Keratinocyte (primary cell): ENCODE measurements at regions not wholly inside any gene's neighbourhood (a gene's known extent, or its start where the extent isn't known, plus 50 kb on each side); places are given as distances from the start of the nearest gene placed in this dataset.
"Not testable (repeated sequence)": the region's sequence is repeated elsewhere in the genome, so short reads cannot be mapped to it uniquely, and the experiment has no call there.

Experiments
- DNase-seq: peaks from one replicate; pipeline ENCODE4 v3.0.0-alpha.2; 2011; ENCODE audit warnings: low read depth, missing footprints, low spot score
- FAIRE-seq: peaks from 2 replicates; lab custom pipeline; 2011; peaks lifted over from hg19 to GRCh38; lab: Jason Lieb, UNC
- H2AFZ ChIP-seq: 2 replicates; pipeline ENCODE4 v1.6.0; 2012; ENCODE audit warnings: low read length, control low read depth, inconsistent platforms; ENCODE audit not compliant: control insufficient read depth
- H3K27ac ChIP-seq: 2 replicates; pipeline ENCODE4 v1.5.1; 2011; ENCODE audit warnings: low read length; ENCODE audit not compliant: control insufficient read depth, insufficient read depth
- H3K27me3 ChIP-seq: 3 replicates; pipeline ENCODE4 v1.6.0; 2011; ENCODE audit warnings: low read length; ENCODE audit not compliant: control insufficient read depth, insufficient read depth; ENCODE audit errors: extremely low read depth
- H3K36me3 ChIP-seq, 2 experiments: 2 replicates in 1 of 2; 3 replicates in 1 of 2; pipeline ENCODE4 v1.5.1; 2011; ENCODE audit warnings: low read length in 2 of 2, mild to moderate bottlenecking in 1 of 2; ENCODE audit not compliant: control insufficient read depth in 2 of 2, insufficient read depth in 2 of 2; ENCODE audit errors: extremely low read depth in 1 of 2
- H3K4me1 ChIP-seq: 3 replicates; pipeline ENCODE4 v1.5.1; 2011; ENCODE audit warnings: low read length; ENCODE audit not compliant: control insufficient read depth, insufficient read depth; ENCODE audit errors: extremely low read depth
- H3K4me2 ChIP-seq: 3 replicates; pipeline ENCODE4 v1.6.0; 2011; ENCODE audit warnings: low read depth, low read length; ENCODE audit not compliant: control insufficient read depth, insufficient read depth; ENCODE audit errors: extremely low read depth
- H3K4me3 ChIP-seq, 3 experiments: fragments of 200-600 bp in 1 of 3; sonication (generic) in 1 of 3; 2 replicates in 2 of 3; 3 replicates in 1 of 3; pipeline ENCODE4 v1.5.1; 2011 to 2016; ENCODE audit warnings: low read length in 3 of 3, mild to moderate bottlenecking in 3 of 3, control low read depth in 2 of 3, inconsistent platforms in 1 of 3, low read depth in 1 of 3, mixed read lengths in 1 of 3, mixed run types in 1 of 3, moderate library complexity in 1 of 3; ENCODE audit not compliant: control insufficient read depth in 2 of 3, insufficient read depth in 2 of 3; ENCODE audit errors: extremely low read depth in 1 of 3
- H3K79me2 ChIP-seq: 2 replicates; pipeline ENCODE4 v1.6.0; 2012; ENCODE audit warnings: low read length; ENCODE audit not compliant: control insufficient read depth, insufficient read depth
- H3K9ac ChIP-seq: 3 replicates; pipeline ENCODE4 v1.6.0; 2011; ENCODE audit warnings: low read length; ENCODE audit not compliant: control insufficient read depth, insufficient read depth; ENCODE audit errors: extremely low read depth
- H3K9me1 ChIP-seq: 3 replicates; pipeline ENCODE4 v1.6.0; 2011; ENCODE audit warnings: low read length; ENCODE audit not compliant: control insufficient read depth, insufficient read depth; ENCODE audit errors: extremely low read depth
- H3K9me3 ChIP-seq: 2 replicates; pipeline ENCODE4 v1.5.1; 2012; ENCODE audit warnings: low read depth, low read length; ENCODE audit not compliant: control insufficient read depth
- H4K20me1 ChIP-seq: 3 replicates; pipeline ENCODE4 v1.6.0; 2011; ENCODE audit warnings: low read length; ENCODE audit not compliant: control insufficient read depth, insufficient read depth; ENCODE audit errors: extremely low read depth
- EZH2 ChIP-seq: IDR thresholded peaks from one replicate; pipeline ENCODE4 v1.6.1; 2012; ENCODE audit warnings: inconsistent platforms, mild to moderate bottlenecking, low read length, moderate library complexity
- dilution Hi-C: fragments of 300-500 bp; cut with MboI; formaldehyde crosslinking; loops from one replicate; pipeline ENCODE4 v1.7.0; 2020; ENCODE audit warnings: low sequenced_read_pairs; ENCODE audit not compliant: extremely low pct_ligation_motif_present
- TF ChIP-seq, protein P1 (sequence below), 3 experiments: IDR thresholded peaks in 1 of 3; conservative IDR thresholded peaks in 1 of 3; optimal IDR thresholded peaks in 1 of 3; 2 replicates in 2 of 3; 3 replicates in 1 of 3; pipeline versions ENCODE3 to v1.5.1; 2011; ENCODE audit warnings: low read length in 3 of 3, mild to moderate bottlenecking in 3 of 3, moderate library complexity in 2 of 3, control low read depth in 1 of 3, inconsistent platforms in 1 of 3; ENCODE audit not compliant: insufficient read depth in 2 of 3; ENCODE audit errors: extremely low read depth in 1 of 3

DNA sequence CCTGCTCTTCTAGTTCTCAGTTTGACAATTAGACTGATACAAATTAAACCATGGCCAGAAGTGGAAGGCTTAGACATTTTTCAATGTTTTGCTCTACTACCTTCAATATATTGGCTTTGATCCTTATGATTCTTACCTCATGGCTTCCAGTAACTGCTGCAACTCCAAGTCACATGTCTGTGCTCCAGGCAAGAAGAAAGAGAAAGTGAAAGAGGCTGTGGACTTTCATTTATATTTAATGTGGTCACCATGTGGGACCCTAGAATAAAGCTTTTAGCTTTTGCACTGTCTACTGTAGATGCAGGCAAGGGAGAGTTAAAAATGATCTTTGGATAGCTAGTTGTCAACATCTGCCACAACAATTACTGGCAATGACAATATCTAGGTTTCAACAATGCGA lies 214.3 kb upstream of the PDE3A start:
- DNase-seq, result no peak
- Histone ChIP-seq H3K27me3 (no peaks in the 10 kb centered on the region), H3K4me3 (no peak overlapping the region), H3K79me2 (no peaks in the 10 kb centered on the region), H4K20me1 (no peaks in the 10 kb centered on the region), H3K4me2 (no peak overlapping the region), H3K4me1 (no peaks in the 10 kb centered on the region), H3K9me1 (no peaks in the 10 kb centered on the region), H3K9ac (no peak overlapping the region), H3K36me3 (no peaks in the 10 kb centered on the region), H3K27ac (no peak overlapping the region), H3K9me3 (no peaks in the 10 kb centered on the region), H2AFZ (no peak overlapping the region)
- FAIRE-seq, result no peak
- dilution Hi-C loops, result no loop called here
- TF ChIP-seq, protein P1, sequence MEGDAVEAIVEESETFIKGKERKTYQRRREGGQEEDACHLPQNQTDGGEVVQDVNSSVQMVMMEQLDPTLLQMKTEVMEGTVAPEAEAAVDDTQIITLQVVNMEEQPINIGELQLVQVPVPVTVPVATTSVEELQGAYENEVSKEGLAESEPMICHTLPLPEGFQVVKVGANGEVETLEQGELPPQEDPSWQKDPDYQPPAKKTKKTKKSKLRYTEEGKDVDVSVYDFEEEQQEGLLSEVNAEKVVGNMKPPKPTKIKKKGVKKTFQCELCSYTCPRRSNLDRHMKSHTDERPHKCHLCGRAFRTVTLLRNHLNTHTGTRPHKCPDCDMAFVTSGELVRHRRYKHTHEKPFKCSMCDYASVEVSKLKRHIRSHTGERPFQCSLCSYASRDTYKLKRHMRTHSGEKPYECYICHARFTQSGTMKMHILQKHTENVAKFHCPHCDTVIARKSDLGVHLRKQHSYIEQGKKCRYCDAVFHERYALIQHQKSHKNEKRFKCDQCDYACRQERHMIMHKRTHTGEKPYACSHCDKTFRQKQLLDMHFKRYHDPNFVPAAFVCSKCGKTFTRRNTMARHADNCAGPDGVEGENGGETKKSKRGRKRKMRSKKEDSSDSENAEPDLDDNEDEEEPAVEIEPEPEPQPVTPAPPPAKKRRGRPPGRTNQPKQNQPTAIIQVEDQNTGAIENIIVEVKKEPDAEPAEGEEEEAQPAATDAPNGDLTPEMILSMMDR (optimal IDR thresholded peaks at IDR 0.05 in 1 of 3, IDR thresholded peaks at IDR 0.05 in 1 of 3, conservative IDR thresholded peaks at IDR 0.05 in 1 of 3; ENCODE audit: extremely low read depth in 1 of 3, insufficient read depth in 2 of 3, low read length in 3 of 3), result no peak
- no peak for TF ChIP-seq EZH2

DNA sequence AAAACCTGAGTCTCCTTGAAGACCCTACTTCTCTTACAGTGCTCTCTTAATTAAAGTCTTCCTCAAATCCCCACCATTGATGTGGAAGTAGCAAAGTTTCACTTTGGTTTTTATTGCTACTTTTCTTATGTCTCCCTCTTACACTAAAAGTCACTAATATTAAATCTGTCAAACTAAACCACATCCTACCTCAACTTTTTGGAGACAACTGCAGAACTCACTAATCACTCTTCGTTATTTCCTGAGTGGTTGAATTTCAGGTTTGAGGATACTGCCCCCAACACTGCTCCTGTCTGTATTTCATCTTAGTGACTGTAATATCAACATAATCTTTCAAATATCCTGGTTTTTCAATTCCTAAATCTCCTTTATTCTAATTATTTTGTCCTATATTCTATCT lies 213.0 kb upstream of the PDE3A start:
- no peak for DNase-seq
- Histone ChIP-seq H4K20me1 (no peaks in the 10 kb centered on the region), H3K9me3 (no peaks in the 10 kb centered on the region), H3K9me1 (no peaks in the 10 kb centered on the region), H3K4me2 (no peak overlapping the region), H2AFZ (no peak overlapping the region), H3K9ac (no peak overlapping the region), H3K4me1 (no peaks in the 10 kb centered on the region), H3K79me2 (no peaks in the 10 kb centered on the region), H3K27me3 (no peaks in the 10 kb centered on the region), H3K27ac (no peak overlapping the region), H3K36me3 (no peaks in the 10 kb centered on the region), H3K4me3 (no peak overlapping the region)
- TF ChIP-seq EZH2, result no peak
- TF ChIP-seq, protein P1 (optimal IDR thresholded peaks at IDR 0.05 in 1 of 3, IDR thresholded peaks at IDR 0.05 in 1 of 3, conservative IDR thresholded peaks at IDR 0.05 in 1 of 3; ENCODE audit: extremely low read depth in 1 of 3, insufficient read depth in 2 of 3, low read length in 3 of 3), result no peak
- no peak for FAIRE-seq
- dilution Hi-C loops, result no loop called here

DNA sequence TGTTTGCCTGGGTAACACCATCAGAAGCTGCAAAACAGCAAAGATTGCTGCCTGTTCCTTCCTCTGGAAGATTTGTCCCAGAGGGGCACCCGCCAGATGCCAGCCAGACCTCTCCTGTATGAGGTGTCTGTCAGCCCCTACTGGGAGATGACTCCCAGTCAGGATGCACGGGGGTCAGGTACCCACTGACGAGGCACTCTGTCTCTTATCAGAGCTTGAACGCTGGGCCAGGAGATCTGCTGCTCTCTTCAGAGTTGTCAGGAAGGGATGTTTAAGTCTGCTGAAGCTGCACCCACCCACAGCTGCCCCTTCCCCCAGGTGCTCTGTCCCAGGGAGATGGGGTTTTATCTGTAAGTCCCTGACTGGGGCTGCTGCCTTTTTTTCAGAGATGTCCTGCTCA lies 207.4 kb upstream of the PDE3A start:
- H3K9me1 ChIP-seq, H4K20me1 ChIP-seq, H3K4me1 ChIP-seq, dilution Hi-C loops, DNase-seq, H3K4me2 ChIP-seq, H2AFZ ChIP-seq, H3K9me3 ChIP-seq, FAIRE-seq, H3K36me3 ChIP-seq, H3K79me2 ChIP-seq, H3K4me3 ChIP-seq, H3K9ac ChIP-seq, H3K27ac ChIP-seq, H3K27me3 ChIP-seq: not testable (repeated sequence)
